ENCODE measurements at regions not wholly inside any gene's neighbourhood (a gene's known extent, or its start where the extent isn't known, plus 50 kb on each side); places are given as distances from the start of the nearest gene placed in this dataset.

DNA sequence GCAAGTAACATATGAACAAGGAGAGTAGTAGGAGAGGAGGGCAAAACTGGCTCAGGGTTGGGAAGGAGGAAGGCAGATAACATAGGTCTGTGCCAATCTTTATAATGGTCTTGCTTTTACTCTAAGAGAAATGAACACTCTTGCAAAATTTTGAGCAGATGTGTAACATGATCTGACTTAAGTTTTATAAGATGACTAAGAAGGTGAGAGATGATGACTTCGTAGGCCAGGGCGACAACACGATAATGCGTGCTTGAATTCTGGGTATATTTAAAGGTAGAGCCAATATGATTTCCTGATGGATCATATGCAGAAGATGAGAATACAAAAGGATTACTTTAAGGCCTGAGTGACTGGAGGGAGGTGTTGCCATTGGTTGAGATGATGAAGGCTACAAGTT, 265.4 kb upstream of the KCNMB2 start:
- CTCF ChIA-PET, result no interaction called here
- Histone ChIP-seq H3K4me2 (ENCODE audit: insufficient read depth, low read length) (no peak overlapping the region), H3K79me2 (ENCODE audit: control insufficient read depth, insufficient read depth, low read length) (no peaks in the 10 kb centered on the region), H4K20me1 (replicated peaks; ENCODE audit: control insufficient read depth, extremely low read depth, insufficient read depth, low read length) (no peaks in the 10 kb centered on the region), H2AFZ (ENCODE audit: low read depth, low read length) (no peak overlapping the region), H3K9ac (replicated peaks; ENCODE audit: extremely low read depth, insufficient read depth, low read length) (no peak overlapping the region), H3K4me3 (replicated peaks in 1 of 3; ENCODE audit: insufficient read depth in 1 of 3, low read depth in 1 of 3, low read length in 3 of 3) (no peak overlapping the region), H3K9me1 (replicated peaks; ENCODE audit: control insufficient read depth, extremely low read depth, insufficient read depth, low read length) (no peaks in the 10 kb centered on the region), H3K9me3 (replicated peaks; ENCODE audit: control insufficient read depth, insufficient read depth, low read length) (no peaks in the 10 kb centered on the region), H3K4me1 (ENCODE audit: control insufficient read depth, extremely low read depth, insufficient read depth, low read length) (peaks cover 15% of the 10 kb centered on the region), H3K27ac (ENCODE audit: insufficient read depth, low read depth, low read length) (no peak overlapping the region), H3K36me3 (ENCODE audit: control insufficient read depth in 2 of 2, extremely low read depth in 1 of 2, insufficient read depth in 2 of 2, low read length in 2 of 2) (no peaks in the 10 kb centered on the region), H3K27me3 (ENCODE audit: control insufficient read depth in 2 of 2, insufficient read depth in 2 of 2, low read length in 2 of 2) (no peaks in the 10 kb centered on the region)
- BruUV-seq (replicated peaks), result no TSS peak
- FAIRE-seq (no peak), DNase-seq (ENCODE audit: low read depth, low spot score) (no peak)
- dilution Hi-C loops (cut with MboI; ENCODE audit: extremely low pct_ligation_motif_present, low sequenced_read_pairs) (no loop called here), intact Hi-C loops (cut with micrococcal nuclease) (loop anchor here (1.0 kb wide), 1 partner anchor 8 kb away; no protein-coding TSS in a partner anchor)
- POLR2A ChIA-PET, result no interaction called here
- TF ChIP-seq JUN (IDR thresholded peaks at IDR 0.05; ENCODE audit: borderline replicate concordance, insufficient read depth, insufficient read length, low read depth) (no peak), FOS (IDR thresholded peaks at IDR 0.05; ENCODE audit: borderline replicate concordance, insufficient read depth, low read length) (no peak), POLR2AphosphoS5 (IDR thresholded peaks at IDR 0.05; ENCODE audit: insufficient read depth, low read depth, low read length) (no peak), GATA2 (IDR thresholded peaks at IDR 0.05; ENCODE audit: insufficient read depth, insufficient read length, low read depth, low read length) (no peak), EZH2 (IDR thresholded peaks at IDR 0.05; ENCODE audit: borderline replicate concordance, low read depth, low read length, severe bottlenecking) (no peak), MYC (IDR thresholded peaks at IDR 0.05; ENCODE audit: low read depth, low read length) (no peak), POLR2A (IDR thresholded peaks at IDR 0.05; ENCODE audit: low read depth, low read length) (no peak)
- TF ChIP-seq, protein P1, sequence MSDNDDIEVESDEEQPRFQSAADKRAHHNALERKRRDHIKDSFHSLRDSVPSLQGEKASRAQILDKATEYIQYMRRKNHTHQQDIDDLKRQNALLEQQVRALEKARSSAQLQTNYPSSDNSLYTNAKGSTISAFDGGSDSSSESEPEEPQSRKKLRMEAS (IDR thresholded peaks at IDR 0.05; ENCODE audit: insufficient read depth, insufficient read length), result no peak
- TF ChIP-seq, protein P2, sequence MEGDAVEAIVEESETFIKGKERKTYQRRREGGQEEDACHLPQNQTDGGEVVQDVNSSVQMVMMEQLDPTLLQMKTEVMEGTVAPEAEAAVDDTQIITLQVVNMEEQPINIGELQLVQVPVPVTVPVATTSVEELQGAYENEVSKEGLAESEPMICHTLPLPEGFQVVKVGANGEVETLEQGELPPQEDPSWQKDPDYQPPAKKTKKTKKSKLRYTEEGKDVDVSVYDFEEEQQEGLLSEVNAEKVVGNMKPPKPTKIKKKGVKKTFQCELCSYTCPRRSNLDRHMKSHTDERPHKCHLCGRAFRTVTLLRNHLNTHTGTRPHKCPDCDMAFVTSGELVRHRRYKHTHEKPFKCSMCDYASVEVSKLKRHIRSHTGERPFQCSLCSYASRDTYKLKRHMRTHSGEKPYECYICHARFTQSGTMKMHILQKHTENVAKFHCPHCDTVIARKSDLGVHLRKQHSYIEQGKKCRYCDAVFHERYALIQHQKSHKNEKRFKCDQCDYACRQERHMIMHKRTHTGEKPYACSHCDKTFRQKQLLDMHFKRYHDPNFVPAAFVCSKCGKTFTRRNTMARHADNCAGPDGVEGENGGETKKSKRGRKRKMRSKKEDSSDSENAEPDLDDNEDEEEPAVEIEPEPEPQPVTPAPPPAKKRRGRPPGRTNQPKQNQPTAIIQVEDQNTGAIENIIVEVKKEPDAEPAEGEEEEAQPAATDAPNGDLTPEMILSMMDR (IDR thresholded peaks at IDR 0.05; ENCODE audit: extremely low read depth in 1 of 2, insufficient read depth in 1 of 2, low read depth in 1 of 2, low read length in 2 of 2), result no peak
